C4-2B (cell line): ENCODE measurements at regions not wholly inside any gene's neighbourhood (a gene's known extent, or its start where the extent isn't known, plus 50 kb on each side); places are given as distances from the start of the nearest gene placed in this dataset.

Experiments
- H3K27ac ChIP-seq: fragments of 450-650 bp; 2 replicates; pipeline ENCODE4 v1.5.1; 2017
- ZFX ChIP-seq: fragments of 450-650 bp; IDR thresholded peaks from 2 replicates; pipeline ENCODE4 v1.6.1; 2017
- TF ChIP-seq, protein P1 (sequence below): fragments of 450-650 bp; conservative IDR thresholded peaks from 2 replicates; pipeline ENCODE4 v1.5.1; 2017; ENCODE audit warnings: mild to moderate bottlenecking

DNA sequence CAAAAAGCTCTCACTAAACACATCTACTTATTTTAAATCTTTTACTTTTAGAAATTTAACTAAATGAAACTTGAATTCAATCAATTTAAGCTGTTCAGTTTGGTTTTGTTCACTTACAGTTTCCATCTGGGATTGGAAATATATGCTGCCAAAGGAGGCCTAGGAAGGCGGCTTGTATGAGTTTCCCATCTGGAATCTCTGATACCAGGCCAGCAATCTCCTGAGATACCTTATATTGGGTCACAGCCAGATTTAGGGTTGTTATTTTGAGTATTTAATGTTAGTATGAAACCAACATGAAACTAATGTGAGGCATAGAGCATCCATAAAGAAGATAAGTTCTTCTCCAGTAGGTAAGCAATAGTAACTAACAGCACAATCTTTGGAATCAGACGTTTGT is 94.6 kb downstream of the GMNC start:
- TF ChIP-seq, protein P1, sequence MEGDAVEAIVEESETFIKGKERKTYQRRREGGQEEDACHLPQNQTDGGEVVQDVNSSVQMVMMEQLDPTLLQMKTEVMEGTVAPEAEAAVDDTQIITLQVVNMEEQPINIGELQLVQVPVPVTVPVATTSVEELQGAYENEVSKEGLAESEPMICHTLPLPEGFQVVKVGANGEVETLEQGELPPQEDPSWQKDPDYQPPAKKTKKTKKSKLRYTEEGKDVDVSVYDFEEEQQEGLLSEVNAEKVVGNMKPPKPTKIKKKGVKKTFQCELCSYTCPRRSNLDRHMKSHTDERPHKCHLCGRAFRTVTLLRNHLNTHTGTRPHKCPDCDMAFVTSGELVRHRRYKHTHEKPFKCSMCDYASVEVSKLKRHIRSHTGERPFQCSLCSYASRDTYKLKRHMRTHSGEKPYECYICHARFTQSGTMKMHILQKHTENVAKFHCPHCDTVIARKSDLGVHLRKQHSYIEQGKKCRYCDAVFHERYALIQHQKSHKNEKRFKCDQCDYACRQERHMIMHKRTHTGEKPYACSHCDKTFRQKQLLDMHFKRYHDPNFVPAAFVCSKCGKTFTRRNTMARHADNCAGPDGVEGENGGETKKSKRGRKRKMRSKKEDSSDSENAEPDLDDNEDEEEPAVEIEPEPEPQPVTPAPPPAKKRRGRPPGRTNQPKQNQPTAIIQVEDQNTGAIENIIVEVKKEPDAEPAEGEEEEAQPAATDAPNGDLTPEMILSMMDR: no peak
- no peak for TF ChIP-seq ZFX
- H3K27ac ChIP-seq: no peak overlapping the region

DNA sequence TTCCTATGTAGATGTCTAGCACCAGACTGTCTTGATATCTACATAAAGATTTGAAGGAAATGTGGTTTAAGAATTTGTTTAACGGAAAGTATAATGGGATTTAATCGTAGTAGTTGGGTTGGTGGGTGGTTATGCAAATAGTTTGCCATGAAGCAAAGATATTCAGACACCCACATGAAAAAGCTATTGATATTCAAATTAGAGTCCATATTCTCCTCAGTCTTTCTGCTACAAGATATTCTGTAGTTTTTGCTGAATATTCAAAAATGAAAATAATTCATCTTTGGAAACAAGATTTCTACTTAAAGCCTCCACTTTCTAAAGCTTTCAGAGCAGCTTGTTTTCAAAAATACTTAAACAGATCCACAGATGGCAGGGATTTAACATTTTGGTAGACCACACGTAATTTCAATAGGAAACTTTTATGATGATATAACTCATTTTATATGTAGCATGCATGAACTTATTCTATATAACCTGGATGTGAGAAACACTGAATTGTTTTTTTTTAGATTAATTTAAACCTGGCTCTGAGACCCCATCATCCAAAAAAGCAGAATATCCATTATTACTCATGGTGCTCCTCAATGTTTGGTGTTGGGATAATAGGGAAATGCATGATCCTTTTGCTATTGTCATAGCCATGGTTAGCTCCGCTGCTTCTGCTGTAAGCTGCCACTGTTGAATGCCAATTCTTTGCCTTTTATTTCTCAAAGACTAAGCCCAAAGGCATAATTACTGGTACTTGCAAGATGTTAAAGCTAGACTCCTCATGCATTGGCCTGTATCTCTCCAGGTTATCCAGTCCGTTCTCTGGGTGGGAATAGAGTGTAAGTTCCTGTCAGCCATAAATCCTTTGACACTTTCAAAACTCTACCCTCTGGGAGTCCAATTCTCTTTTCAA is 98.0 kb downstream of the GMNC start:
- H3K27ac ChIP-seq: no peak overlapping the region
- TF ChIP-seq, protein P1: no peak
- TF ChIP-seq ZFX: no peak

DNA sequence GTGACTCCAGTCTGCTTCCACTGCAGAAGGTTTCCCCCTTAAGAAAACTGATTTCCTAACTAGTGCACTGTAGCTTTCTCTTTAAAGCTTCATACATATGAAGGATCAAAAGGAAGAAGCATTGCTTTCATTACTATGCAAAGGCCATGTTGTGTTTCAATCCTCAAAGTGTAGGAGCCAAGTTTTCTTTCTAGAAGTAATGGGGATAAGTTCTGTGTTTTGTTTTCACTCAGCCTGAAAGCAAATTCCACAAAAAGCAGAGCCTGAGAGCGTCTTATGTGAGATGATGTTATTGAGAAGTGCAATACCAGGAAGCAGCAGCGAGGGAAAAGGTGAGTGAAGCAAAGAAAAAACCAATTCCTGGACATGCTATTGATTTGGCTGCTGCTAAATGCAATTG is 99.7 kb downstream of the GMNC start:
- TF ChIP-seq, protein P1: no peak
- no peak for TF ChIP-seq ZFX
- H3K27ac ChIP-seq: no peak overlapping the region; the same call in 1 of the 2 replicates

DNA sequence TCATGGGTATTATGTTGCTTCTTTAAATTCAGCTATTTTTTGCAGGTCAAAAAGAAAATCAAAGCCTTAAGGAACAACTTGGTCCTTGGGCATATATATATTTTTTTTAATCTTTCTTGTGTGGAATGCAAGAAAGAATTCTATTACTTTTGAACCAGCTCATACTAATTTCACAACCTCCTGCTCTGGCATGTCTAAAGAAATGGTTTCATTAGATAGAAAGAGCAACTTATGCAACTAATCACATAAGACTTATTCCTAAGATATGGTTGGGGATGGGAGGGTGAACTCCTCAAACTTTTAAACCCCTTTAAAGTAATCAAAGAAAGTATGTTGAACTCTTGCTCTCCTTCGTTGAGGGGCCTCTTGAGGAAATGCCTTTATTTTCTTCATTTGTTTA is 114.9 kb downstream of the GMNC start:
- no peak overlapping the region for H3K27ac ChIP-seq
- TF ChIP-seq ZFX: no peak
- TF ChIP-seq, protein P1: no peak

DNA sequence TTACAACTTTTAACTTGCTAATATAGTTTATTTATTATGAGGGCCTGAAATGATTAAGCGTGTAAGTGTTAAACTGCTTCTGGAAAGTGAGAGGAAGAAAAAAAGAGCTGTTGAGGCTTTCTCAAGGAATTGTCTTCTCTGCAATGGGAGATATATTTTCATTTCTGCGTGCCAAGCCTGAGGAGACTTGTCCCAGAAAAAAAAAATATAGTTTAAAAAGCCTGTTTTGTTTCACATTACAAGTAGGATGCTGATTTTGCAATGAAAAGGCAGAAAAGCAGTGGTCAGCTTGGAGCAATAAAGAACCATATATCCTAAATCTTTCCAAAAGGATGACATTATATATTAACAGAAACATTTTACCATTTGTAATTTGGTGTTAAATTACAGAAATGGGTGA is 115.5 kb downstream of the GMNC start:
- TF ChIP-seq ZFX: no peak
- TF ChIP-seq, protein P1: no peak
- no peak overlapping the region for H3K27ac ChIP-seq

DNA sequence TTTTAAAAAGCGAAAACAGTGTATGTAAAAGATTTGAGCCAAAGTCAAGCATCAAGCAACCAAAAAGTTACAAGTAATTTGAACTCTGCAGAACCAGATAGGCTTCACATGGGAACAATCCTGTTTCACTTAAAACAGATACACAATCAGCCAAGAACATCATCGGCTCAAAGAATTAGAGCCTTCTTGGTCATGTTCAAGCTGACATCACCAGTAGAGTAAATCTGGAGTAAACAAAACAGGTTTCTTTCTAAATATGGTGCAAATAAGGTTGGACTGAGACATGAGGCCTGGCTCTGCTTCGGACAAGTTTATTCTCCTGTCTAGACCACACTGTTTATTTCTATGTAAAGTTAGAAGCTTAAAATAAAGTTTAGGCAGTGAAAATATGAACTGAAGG is 116.0 kb downstream of the GMNC start:
- no peak overlapping the region for H3K27ac ChIP-seq
- TF ChIP-seq, protein P1: no peak
- TF ChIP-seq ZFX: no peak

DNA sequence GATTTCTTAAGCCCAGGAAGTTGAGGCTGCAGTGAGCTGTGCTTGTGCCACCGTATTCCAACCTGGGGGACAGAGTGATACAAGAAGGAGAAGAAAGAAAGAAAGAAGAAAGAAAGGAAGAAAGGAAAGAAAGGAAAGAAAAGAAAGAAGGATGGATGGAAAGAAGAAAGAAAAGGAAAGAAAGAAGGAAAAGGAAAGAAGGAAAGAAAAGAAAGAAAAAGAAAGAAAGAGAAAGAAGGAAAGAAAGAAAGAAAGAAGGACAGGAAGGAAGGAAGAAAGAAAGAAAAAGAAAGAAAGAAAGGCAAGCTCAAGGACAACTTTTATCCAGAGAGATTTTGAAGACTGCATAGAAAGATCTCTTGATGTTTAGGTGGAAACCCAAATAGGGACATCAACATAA is 120.7 kb downstream of the GMNC start:
- TF ChIP-seq, protein P1: no peak
- no peak for TF ChIP-seq ZFX
- no peak overlapping the region for H3K27ac ChIP-seq
